ENCODE measurements at regions not wholly inside any gene's neighbourhood (a gene's known extent, or its start where the extent isn't known, plus 50 kb on each side); places are given as distances from the start of the nearest gene placed in this dataset.

GRCh38 chr3:147162743-147163142, 243.6 kb downstream of the ZIC4 start:
- TF ChIP-seq EZH2 (IDR thresholded peaks at IDR 0.05; ENCODE audit: insufficient read depth, poor library complexity, severe bottlenecking) (no peak), EZH2phosphoT487 (IDR thresholded peaks at IDR 0.05; ENCODE audit: insufficient read depth, low read depth) (no peak)
